GM12878 (cell line): ENCODE measurements at regions not wholly inside any gene's neighbourhood (a gene's known extent, or its start where the extent isn't known, plus 50 kb on each side); places are given as distances from the start of the nearest gene placed in this dataset.

ENCODE experiments used
- CREM ChIP-seq: IDR thresholded peaks from 2 replicates; pipeline ENCODE4 v1.6.1; 2014; ENCODE audit warnings: antibody characterized with exemption, low read depth
- NBN ChIP-seq: fragments of 450-650 bp; IDR thresholded peaks from 2 replicates; pipeline ENCODE4 v1.6.1; 2016
- NR2C1 ChIP-seq: fragments of 450-650 bp; IDR thresholded peaks from 2 replicates; pipeline ENCODE4 v1.6.1; 2017; ENCODE audit warnings: antibody characterized with exemption, mild to moderate bottlenecking, moderate library complexity
- SIN3A ChIP-seq: IDR thresholded peaks from 2 replicates; pipeline ENCODE4 v1.6.1; 2012; ENCODE audit warnings: low read depth, low read length, improper control_type of control experiment
- STAT1 ChIP-seq: fragments of 450-650 bp; conservative IDR thresholded peaks from 2 replicates; pipeline ENCODE4 v1.6.1; 2014; ENCODE audit warnings: antibody characterized with exemption, mild to moderate bottlenecking
- YBX1 ChIP-seq: fragments of 450-650 bp; IDR thresholded peaks from 2 replicates; pipeline ENCODE4 v1.6.1; 2016; ENCODE audit warnings: antibody characterized with exemption
- ZNF207 ChIP-seq: fragments of 450-650 bp; IDR thresholded peaks from 2 replicates; pipeline ENCODE4 v1.6.1; 2014; ENCODE audit warnings: antibody characterized with exemption, mild to moderate bottlenecking, borderline replicate concordance
- ZZZ3 ChIP-seq: IDR thresholded peaks from 2 replicates; pipeline ENCODE4 v1.6.1; 2011; ENCODE audit warnings: low read depth; ENCODE audit not compliant: control insufficient read depth, insufficient read length
- TF ChIP-seq, protein P1 (sequence below): IDR thresholded peaks from 2 replicates; pipeline ENCODE4 v1.6.1; 2012; ENCODE audit warnings: improper control_type of control experiment, low read depth, low read length; ENCODE audit not compliant: insufficient replicate concordance
- TF ChIP-seq, protein P2 (sequence below): fragments of 150-350 bp; IDR thresholded peaks from 2 replicates; pipeline ENCODE4 v1.6.1; 2016; ENCODE audit warnings: low read depth, low read length
- TF ChIP-seq, protein P3 (sequence below): fragments of 450-650 bp; IDR thresholded peaks from 2 replicates; pipeline ENCODE4 v1.6.1; 2017; ENCODE audit warnings: low read depth, mild to moderate bottlenecking, moderate library complexity
- TF ChIP-seq, protein P4 (sequence below): fragments of 450-650 bp; IDR thresholded peaks from 2 replicates; pipeline ENCODE4 v1.6.1; 2017; ENCODE audit warnings: mild to moderate bottlenecking, moderate library complexity

DNA sequence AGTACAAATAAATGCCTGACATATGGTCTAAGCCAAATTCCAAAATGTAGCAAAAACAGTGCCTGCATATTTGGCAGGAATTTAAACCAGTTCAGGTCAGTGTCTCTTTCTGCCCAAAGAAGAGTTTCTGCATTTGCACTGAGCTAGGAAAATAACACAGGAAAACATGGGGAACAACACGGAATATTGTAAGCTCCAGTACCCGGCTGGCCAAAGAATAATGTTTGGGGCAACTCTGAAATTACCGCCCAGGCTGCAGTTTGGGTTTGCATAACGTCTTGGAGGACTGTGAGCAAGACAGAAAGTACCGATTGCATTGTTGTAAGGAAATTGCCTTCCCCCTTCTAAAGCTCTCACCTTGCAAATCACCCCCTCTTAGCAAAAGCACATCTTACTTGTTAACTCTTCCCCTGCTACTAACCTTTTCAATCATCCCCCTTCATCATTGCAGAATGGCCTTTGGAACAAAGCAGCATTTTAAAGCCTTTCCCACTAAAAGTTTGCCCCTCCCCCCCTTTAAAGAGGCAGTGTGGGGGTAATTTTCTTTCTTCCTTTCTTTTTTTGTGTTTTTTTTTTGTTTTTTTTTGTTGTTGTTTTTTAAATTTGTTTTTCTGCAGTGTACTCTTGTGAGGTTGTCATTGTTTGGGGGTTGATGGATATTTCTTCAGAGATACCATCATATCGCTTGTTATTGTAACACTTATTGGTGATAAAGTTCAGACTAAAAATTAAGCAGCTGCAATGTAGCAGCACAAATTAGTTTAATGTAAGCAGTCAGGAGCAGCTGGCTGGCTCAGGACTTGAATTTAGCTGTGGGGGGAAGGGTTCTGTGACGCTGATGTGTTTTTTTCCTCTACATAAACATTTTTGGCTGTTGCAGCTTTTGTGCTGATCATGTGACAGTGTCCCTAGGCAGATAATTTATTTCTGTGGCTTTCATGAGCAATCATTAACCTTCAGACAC, 100.0 kb upstream of the CITED2 start (continued):
- TF ChIP-seq, protein P1, sequence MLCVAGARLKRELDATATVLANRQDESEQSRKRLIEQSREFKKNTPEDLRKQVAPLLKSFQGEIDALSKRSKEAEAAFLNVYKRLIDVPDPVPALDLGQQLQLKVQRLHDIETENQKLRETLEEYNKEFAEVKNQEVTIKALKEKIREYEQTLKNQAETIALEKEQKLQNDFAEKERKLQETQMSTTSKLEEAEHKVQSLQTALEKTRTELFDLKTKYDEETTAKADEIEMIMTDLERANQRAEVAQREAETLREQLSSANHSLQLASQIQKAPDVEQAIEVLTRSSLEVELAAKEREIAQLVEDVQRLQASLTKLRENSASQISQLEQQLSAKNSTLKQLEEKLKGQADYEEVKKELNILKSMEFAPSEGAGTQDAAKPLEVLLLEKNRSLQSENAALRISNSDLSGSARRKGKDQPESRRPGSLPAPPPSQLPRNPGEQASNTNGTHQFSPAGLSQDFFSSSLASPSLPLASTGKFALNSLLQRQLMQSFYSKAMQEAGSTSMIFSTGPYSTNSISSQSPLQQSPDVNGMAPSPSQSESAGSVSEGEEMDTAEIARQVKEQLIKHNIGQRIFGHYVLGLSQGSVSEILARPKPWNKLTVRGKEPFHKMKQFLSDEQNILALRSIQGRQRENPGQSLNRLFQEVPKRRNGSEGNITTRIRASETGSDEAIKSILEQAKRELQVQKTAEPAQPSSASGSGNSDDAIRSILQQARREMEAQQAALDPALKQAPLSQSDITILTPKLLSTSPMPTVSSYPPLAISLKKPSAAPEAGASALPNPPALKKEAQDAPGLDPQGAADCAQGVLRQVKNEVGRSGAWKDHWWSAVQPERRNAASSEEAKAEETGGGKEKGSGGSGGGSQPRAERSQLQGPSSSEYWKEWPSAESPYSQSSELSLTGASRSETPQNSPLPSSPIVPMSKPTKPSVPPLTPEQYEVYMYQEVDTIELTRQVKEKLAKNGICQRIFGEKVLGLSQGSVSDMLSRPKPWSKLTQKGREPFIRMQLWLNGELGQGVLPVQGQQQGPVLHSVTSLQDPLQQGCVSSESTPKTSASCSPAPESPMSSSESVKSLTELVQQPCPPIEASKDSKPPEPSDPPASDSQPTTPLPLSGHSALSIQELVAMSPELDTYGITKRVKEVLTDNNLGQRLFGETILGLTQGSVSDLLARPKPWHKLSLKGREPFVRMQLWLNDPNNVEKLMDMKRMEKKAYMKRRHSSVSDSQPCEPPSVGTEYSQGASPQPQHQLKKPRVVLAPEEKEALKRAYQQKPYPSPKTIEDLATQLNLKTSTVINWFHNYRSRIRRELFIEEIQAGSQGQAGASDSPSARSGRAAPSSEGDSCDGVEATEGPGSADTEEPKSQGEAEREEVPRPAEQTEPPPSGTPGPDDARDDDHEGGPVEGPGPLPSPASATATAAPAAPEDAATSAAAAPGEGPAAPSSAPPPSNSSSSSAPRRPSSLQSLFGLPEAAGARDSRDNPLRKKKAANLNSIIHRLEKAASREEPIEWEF = no peak
- TF ChIP-seq STAT1 (no peak), ZNF207 (no peak), SIN3A (no peak), NBN (0 out of 2 replicates have a peak, but pooled peaks have one; percentile 42), ZZZ3 (no peak), YBX1 (no peak), NR2C1 (no peak), CREM (no peak)
- TF ChIP-seq, protein P2, sequence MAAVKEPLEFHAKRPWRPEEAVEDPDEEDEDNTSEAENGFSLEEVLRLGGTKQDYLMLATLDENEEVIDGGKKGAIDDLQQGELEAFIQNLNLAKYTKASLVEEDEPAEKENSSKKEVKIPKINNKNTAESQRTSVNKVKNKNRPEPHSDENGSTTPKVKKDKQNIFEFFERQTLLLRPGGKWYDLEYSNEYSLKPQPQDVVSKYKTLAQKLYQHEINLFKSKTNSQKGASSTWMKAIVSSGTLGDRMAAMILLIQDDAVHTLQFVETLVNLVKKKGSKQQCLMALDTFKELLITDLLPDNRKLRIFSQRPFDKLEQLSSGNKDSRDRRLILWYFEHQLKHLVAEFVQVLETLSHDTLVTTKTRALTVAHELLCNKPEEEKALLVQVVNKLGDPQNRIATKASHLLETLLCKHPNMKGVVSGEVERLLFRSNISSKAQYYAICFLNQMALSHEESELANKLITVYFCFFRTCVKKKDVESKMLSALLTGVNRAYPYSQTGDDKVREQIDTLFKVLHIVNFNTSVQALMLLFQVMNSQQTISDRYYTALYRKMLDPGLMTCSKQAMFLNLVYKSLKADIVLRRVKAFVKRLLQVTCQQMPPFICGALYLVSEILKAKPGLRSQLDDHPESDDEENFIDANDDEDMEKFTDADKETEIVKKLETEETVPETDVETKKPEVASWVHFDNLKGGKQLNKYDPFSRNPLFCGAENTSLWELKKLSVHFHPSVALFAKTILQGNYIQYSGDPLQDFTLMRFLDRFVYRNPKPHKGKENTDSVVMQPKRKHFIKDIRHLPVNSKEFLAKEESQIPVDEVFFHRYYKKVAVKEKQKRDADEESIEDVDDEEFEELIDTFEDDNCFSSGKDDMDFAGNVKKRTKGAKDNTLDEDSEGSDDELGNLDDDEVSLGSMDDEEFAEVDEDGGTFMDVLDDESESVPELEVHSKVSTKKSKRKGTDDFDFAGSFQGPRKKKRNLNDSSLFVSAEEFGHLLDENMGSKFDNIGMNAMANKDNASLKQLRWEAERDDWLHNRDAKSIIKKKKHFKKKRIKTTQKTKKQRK = no peak
- TF ChIP-seq, protein P3, sequence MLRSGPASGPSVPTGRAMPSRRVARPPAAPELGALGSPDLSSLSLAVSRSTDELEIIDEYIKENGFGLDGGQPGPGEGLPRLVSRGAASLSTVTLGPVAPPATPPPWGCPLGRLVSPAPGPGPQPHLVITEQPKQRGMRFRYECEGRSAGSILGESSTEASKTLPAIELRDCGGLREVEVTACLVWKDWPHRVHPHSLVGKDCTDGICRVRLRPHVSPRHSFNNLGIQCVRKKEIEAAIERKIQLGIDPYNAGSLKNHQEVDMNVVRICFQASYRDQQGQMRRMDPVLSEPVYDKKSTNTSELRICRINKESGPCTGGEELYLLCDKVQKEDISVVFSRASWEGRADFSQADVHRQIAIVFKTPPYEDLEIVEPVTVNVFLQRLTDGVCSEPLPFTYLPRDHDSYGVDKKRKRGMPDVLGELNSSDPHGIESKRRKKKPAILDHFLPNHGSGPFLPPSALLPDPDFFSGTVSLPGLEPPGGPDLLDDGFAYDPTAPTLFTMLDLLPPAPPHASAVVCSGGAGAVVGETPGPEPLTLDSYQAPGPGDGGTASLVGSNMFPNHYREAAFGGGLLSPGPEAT = peak; percentile 39; the same call in 1 of the 2 replicates
- TF ChIP-seq, protein P4, sequence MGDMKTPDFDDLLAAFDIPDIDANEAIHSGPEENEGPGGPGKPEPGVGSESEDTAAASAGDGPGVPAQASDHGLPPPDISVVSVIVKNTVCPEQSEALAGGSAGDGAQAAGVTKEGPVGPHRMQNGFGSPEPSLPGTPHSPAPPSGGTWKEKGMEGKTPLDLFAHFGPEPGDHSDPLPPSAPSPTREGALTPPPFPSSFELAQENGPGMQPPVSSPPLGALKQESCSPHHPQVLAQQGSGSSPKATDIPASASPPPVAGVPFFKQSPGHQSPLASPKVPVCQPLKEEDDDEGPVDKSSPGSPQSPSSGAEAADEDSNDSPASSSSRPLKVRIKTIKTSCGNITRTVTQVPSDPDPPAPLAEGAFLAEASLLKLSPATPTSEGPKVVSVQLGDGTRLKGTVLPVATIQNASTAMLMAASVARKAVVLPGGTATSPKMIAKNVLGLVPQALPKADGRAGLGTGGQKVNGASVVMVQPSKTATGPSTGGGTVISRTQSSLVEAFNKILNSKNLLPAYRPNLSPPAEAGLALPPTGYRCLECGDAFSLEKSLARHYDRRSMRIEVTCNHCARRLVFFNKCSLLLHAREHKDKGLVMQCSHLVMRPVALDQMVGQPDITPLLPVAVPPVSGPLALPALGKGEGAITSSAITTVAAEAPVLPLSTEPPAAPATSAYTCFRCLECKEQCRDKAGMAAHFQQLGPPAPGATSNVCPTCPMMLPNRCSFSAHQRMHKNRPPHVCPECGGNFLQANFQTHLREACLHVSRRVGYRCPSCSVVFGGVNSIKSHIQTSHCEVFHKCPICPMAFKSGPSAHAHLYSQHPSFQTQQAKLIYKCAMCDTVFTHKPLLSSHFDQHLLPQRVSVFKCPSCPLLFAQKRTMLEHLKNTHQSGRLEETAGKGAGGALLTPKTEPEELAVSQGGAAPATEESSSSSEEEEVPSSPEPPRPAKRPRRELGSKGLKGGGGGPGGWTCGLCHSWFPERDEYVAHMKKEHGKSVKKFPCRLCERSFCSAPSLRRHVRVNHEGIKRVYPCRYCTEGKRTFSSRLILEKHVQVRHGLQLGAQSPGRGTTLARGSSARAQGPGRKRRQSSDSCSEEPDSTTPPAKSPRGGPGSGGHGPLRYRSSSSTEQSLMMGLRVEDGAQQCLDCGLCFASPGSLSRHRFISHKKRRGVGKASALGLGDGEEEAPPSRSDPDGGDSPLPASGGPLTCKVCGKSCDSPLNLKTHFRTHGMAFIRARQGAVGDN = no peak
